Esophagus muscularis mucosa (tissue), 4 donors: ENCODE measurements at regions not wholly inside any gene's neighbourhood (a gene's known extent, or its start where the extent isn't known, plus 50 kb on each side); places are given as distances from the start of the nearest gene placed in this dataset.

Experiments
- EP300 ChIP-seq: sonication (generic); formaldehyde crosslinking; IDR thresholded peaks from one replicate; pipeline ENCODE4 v1.6.1; 2017; ENCODE audit warnings: antibody characterized with exemption
- POLR2AphosphoS5 ChIP-seq, 2 donors: sonication (generic); formaldehyde crosslinking; IDR thresholded peaks; one replicate each; pipeline ENCODE4 v1.6.1; 2017; ENCODE audit warnings: antibody characterized with exemption in 2 of 2
- TF ChIP-seq, protein P1 (sequence below), 3 experiments: fragments of 200-600 bp in 2 of 3; fragments of 450-650 bp in 1 of 3; sonication (generic) in 2 of 3; IDR thresholded peaks; one replicate each; pipeline ENCODE4 v1.5.1; 2017 to 2019; ENCODE audit warnings: antibody characterized with exemption in 3 of 3, mild to moderate bottlenecking in 2 of 3, moderate library complexity in 1 of 3

- TF ChIP-seq, protein P1, sequence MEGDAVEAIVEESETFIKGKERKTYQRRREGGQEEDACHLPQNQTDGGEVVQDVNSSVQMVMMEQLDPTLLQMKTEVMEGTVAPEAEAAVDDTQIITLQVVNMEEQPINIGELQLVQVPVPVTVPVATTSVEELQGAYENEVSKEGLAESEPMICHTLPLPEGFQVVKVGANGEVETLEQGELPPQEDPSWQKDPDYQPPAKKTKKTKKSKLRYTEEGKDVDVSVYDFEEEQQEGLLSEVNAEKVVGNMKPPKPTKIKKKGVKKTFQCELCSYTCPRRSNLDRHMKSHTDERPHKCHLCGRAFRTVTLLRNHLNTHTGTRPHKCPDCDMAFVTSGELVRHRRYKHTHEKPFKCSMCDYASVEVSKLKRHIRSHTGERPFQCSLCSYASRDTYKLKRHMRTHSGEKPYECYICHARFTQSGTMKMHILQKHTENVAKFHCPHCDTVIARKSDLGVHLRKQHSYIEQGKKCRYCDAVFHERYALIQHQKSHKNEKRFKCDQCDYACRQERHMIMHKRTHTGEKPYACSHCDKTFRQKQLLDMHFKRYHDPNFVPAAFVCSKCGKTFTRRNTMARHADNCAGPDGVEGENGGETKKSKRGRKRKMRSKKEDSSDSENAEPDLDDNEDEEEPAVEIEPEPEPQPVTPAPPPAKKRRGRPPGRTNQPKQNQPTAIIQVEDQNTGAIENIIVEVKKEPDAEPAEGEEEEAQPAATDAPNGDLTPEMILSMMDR (IDR thresholded peaks at IDR 0.05) = no peak
- TF ChIP-seq EP300 (no peak), POLR2AphosphoS5 (IDR thresholded peaks at IDR 0.05) (no peak)
Measured at GRCh38 chr10:2358586-2358985, 621.3 kb upstream of the ADARB2 start.
